Mesenchymal stem cell (in vitro differentiated cells and primary cell): ENCODE measurements at regions not wholly inside any gene's neighbourhood (a gene's known extent, or its start where the extent isn't known, plus 50 kb on each side); places are given as distances from the start of the nearest gene placed in this dataset.

Experiments
- DNase-seq: peaks from one replicate; pipeline ENCODE4 v3.0.0-alpha.2; 2013
- H2AFZ ChIP-seq: one replicate; pipeline ENCODE4 v1.6.1; 2013; ENCODE audit warnings: low read depth, mild to moderate bottlenecking, control low read depth, inconsistent platforms, low read length, moderate library complexity
- H2AK5ac ChIP-seq: 2 replicates; pipeline ENCODE4 v1.6.1; 2013; ENCODE audit warnings: low read length, moderate library complexity, mild to moderate bottlenecking, inconsistent platforms; ENCODE audit not compliant: severe bottlenecking
- H2BK120ac ChIP-seq: one replicate; pipeline ENCODE4 v1.6.1; 2013; ENCODE audit warnings: low read depth, mild to moderate bottlenecking, inconsistent platforms, low read length, moderate library complexity
- H2BK12ac ChIP-seq, 2 experiments: one replicate each; pipeline ENCODE4 v1.6.1; 2013; ENCODE audit warnings: inconsistent platforms in 2 of 2, low read length in 2 of 2, mild to moderate bottlenecking in 2 of 2, moderate library complexity in 2 of 2, control low read depth in 1 of 2
- H2BK15ac ChIP-seq: one replicate; pipeline ENCODE4 v1.6.1; 2013; ENCODE audit warnings: mild to moderate bottlenecking, low read depth, inconsistent platforms; ENCODE audit not compliant: poor library complexity, severe bottlenecking
- H2BK5ac ChIP-seq: 2 replicates; pipeline ENCODE4 v1.6.1; 2013; ENCODE audit warnings: low read depth, mild to moderate bottlenecking, low read length, control low read depth, inconsistent platforms; ENCODE audit not compliant: poor library complexity, severe bottlenecking
- H3K14ac ChIP-seq, 2 experiments: one replicate each; pipeline ENCODE4 v1.6.1; 2013; ENCODE audit warnings: inconsistent platforms in 2 of 2, low read length in 2 of 2, control low read depth in 1 of 2, mild to moderate bottlenecking in 1 of 2, moderate library complexity in 1 of 2
- H3K18ac ChIP-seq, 2 experiments: one replicate each; pipeline ENCODE4 v1.6.1; 2013; ENCODE audit warnings: inconsistent platforms in 2 of 2, low read length in 2 of 2, control low read depth in 1 of 2, low read depth in 1 of 2, mild to moderate bottlenecking in 1 of 2
- H3K23ac ChIP-seq, 2 experiments: one replicate each; pipeline ENCODE4 v1.6.1; 2013; ENCODE audit warnings: inconsistent platforms in 2 of 2, low read length in 2 of 2, mild to moderate bottlenecking in 2 of 2, moderate library complexity in 2 of 2, control low read depth in 1 of 2
- H3K27ac ChIP-seq: 2 replicates; pipeline ENCODE4 v1.5.1; 2013; ENCODE audit warnings: mild to moderate bottlenecking, moderate library complexity, low read length, control low read depth, inconsistent platforms; ENCODE audit not compliant: poor library complexity, severe bottlenecking
- H3K27me3 ChIP-seq, 2 experiments: 2 replicates each; pipeline versions ENCODE4 v1.6.1 to v1.7.0; 2013; ENCODE audit warnings: low read length in 2 of 2, mild to moderate bottlenecking in 2 of 2, moderate library complexity in 2 of 2, control low read depth in 1 of 2, inconsistent platforms in 1 of 2; ENCODE audit not compliant: control insufficient read depth in 1 of 2, insufficient read depth in 1 of 2
- H3K36me3 ChIP-seq, 2 experiments: 2 replicates each; pipeline versions ENCODE4 v1.6.1 to v1.7.0; 2013; ENCODE audit warnings: low read length in 2 of 2, control low read depth in 1 of 2, inconsistent platforms in 1 of 2, low read depth in 1 of 2, mild to moderate bottlenecking in 1 of 2; ENCODE audit not compliant: insufficient read depth in 2 of 2, control insufficient read depth in 1 of 2
- H3K4ac ChIP-seq, 2 experiments: one replicate each; pipeline ENCODE4 v1.6.1; 2013; ENCODE audit warnings: inconsistent platforms in 2 of 2, low read length in 2 of 2, mild to moderate bottlenecking in 2 of 2, moderate library complexity in 2 of 2, control low read depth in 1 of 2, low read depth in 1 of 2
- H3K4me1 ChIP-seq: 2 replicates; pipeline ENCODE4 v1.6.1; 2013; ENCODE audit warnings: low read depth, low read length, control low read depth; ENCODE audit not compliant: control insufficient read depth, insufficient read depth
- H3K4me2 ChIP-seq: 2 replicates; pipeline ENCODE4 v1.6.1; 2013; ENCODE audit warnings: low read length, mild to moderate bottlenecking, inconsistent platforms; ENCODE audit not compliant: poor library complexity, severe bottlenecking
- H3K4me3 ChIP-seq, 2 experiments: 2 replicates each; pipeline versions ENCODE4 v1.5.1 to v1.7.0; 2013; ENCODE audit warnings: low read length in 2 of 2, mild to moderate bottlenecking in 2 of 2, control low read depth in 1 of 2, low read depth in 1 of 2; ENCODE audit not compliant: insufficient read depth in 1 of 2
- H3K79me1 ChIP-seq: replicated peaks from 2 replicates; pipeline ENCODE4 v1.6.1; 2013; ENCODE audit warnings: mild to moderate bottlenecking, control low read depth, low read length, inconsistent platforms; ENCODE audit not compliant: poor library complexity, severe bottlenecking
- H3K9ac ChIP-seq: 2 replicates; pipeline ENCODE4 v1.7.0; 2013; ENCODE audit warnings: mild to moderate bottlenecking, low read length, moderate library complexity
- H3K9me3 ChIP-seq: 2 replicates; pipeline ENCODE4 v1.7.0; 2013; ENCODE audit warnings: mild to moderate bottlenecking, low read length; ENCODE audit not compliant: control insufficient read depth
- H4K8ac ChIP-seq: one replicate; pipeline ENCODE4 v1.6.1; 2013; ENCODE audit warnings: inconsistent platforms, mild to moderate bottlenecking, low read length, moderate library complexity
- H4K91ac ChIP-seq: one replicate; pipeline ENCODE4 v1.6.1; 2013; ENCODE audit warnings: mild to moderate bottlenecking, low read length, inconsistent platforms
- WGBS: methylation state at CpG from one replicate; pipeline ENCODE4 v1.1.7; 2013; ENCODE audit warnings: mixed read lengths; 5-methylcytosine and 5-hydroxymethylcytosine counted together

- H2BK15ac ChIP-seq: no peak overlapping the region
- no peak overlapping the region for H3K14ac ChIP-seq
- no peak overlapping the region for H3K4me2 ChIP-seq
- H2BK120ac ChIP-seq: no peak overlapping the region
- H2AK5ac ChIP-seq: no peak overlapping the region
- H3K27me3 ChIP-seq: no peaks in the 10 kb centered on the region
- H3K4ac ChIP-seq: no peak overlapping the region
- 66% methylated on average over 2 of the region's 3 CpGs for WGBS
- no peak overlapping the region for H4K91ac ChIP-seq
- no peak overlapping the region for H4K8ac ChIP-seq
- H3K4me3 ChIP-seq: no peak overlapping the region
- no peak overlapping the region for H3K27ac ChIP-seq
- H3K18ac ChIP-seq: no peak overlapping the region
- no peaks in the 10 kb centered on the region for H3K36me3 ChIP-seq
- no peak overlapping the region for H2AFZ ChIP-seq
- H2BK12ac ChIP-seq: no peak overlapping the region
- no peak for DNase-seq
- H3K9ac ChIP-seq: no peak overlapping the region
- H2BK5ac ChIP-seq: no peak overlapping the region
- no peak overlapping the region for H3K23ac ChIP-seq
- H3K4me1 ChIP-seq: no peaks in the 10 kb centered on the region
- H3K9me3 ChIP-seq: peaks cover 8% of the 10 kb centered on the region
- no peaks in the 10 kb centered on the region for H3K79me1 ChIP-seq
Measured at GRCh38 chr18:66077066-66077465, 326.3 kb downstream of the CDH7 start.

GRCh38 chr18:66066191-66066590 lies 315.4 kb downstream of the CDH7 start:
- Histone ChIP-seq H2BK15ac (no peak overlapping the region), H3K14ac (no peak overlapping the region), H4K91ac (no peak overlapping the region), H2BK120ac (no peak overlapping the region), H3K23ac (no peak overlapping the region), H3K18ac (no peak overlapping the region), H3K9me3 (no peaks in the 10 kb centered on the region), H3K27me3 (no peaks in the 10 kb centered on the region), H3K4me1 (no peaks in the 10 kb centered on the region), H3K79me1 (no peaks in the 10 kb centered on the region), H3K4me2 (no peak overlapping the region), H4K8ac (no peak overlapping the region), H3K4me3 (no peak overlapping the region), H3K9ac (no peak overlapping the region), H2AFZ (no peak overlapping the region), H3K36me3 (no peaks in the 10 kb centered on the region), H2AK5ac (no peak overlapping the region), H2BK12ac (no peak overlapping the region), H2BK5ac (no peak overlapping the region), H3K4ac (no peak overlapping the region), H3K27ac (no peak overlapping the region)
- no CpG with 5 or more reads among the region's 2 CpGs for WGBS
- no peak for DNase-seq

GRCh38 chr18:66048406-66048805 lies 297.6 kb downstream of the CDH7 start:
- DNase-seq: no peak
- Histone ChIP-seq H2BK12ac (no peak overlapping the region), H3K79me1 (no peaks in the 10 kb centered on the region), H3K27me3 (no peaks in the 10 kb centered on the region), H2AFZ (no peak overlapping the region), H3K14ac (no peak overlapping the region), H3K4ac (no peak overlapping the region), H4K8ac (no peak overlapping the region), H3K9ac (no peak overlapping the region), H2BK5ac (no peak overlapping the region), H3K18ac (no peak overlapping the region), H3K36me3 (no peaks in the 10 kb centered on the region), H3K23ac (no peak overlapping the region), H2AK5ac (no peak overlapping the region), H3K27ac (no peak overlapping the region), H3K4me3 (no peak overlapping the region), H2BK15ac (no peak overlapping the region), H2BK120ac (no peak overlapping the region), H4K91ac (no peak overlapping the region), H3K9me3 (no peaks in the 10 kb centered on the region), H3K4me1 (no peaks in the 10 kb centered on the region), H3K4me2 (no peak overlapping the region)
- 100% methylated on average over 1 of the region's 1 CpG for WGBS

- Histone ChIP-seq H3K27ac (no peak overlapping the region), H3K27me3 (no peaks in the 10 kb centered on the region), H3K4me1 (no peaks in the 10 kb centered on the region)
Measured at GRCh38 chr18:66046032-66046602, 295.3 kb downstream of the CDH7 start.

More at GRCh38 chr18:66046032-66046602, 295.3 kb downstream of the CDH7 start:
- Histone ChIP-seq H2BK12ac (no peak overlapping the region), H3K23ac (no peak overlapping the region), H3K9me3 (no peaks in the 10 kb centered on the region), H3K36me3 (no peaks in the 10 kb centered on the region), H3K79me1 (no peaks in the 10 kb centered on the region), H2BK5ac (no peak overlapping the region), H3K4ac (no peak overlapping the region), H2AK5ac (no peak overlapping the region), H2BK120ac (no peak overlapping the region), H3K4me3 (no peak overlapping the region), H4K8ac (no peak overlapping the region), H3K4me2 (no peak overlapping the region), H3K9ac (no peak overlapping the region), H4K91ac (no peak overlapping the region), H3K18ac (no peak overlapping the region), H3K14ac (no peak overlapping the region), H2BK15ac (no peak overlapping the region), H2AFZ (no peak overlapping the region)
- 60% methylated on average over 2 of the region's 2 CpGs for WGBS
- no peak for DNase-seq
